Renal pelvis (tissue), 1 donor: ENCODE measurements at regions not wholly inside any gene's neighbourhood (a gene's known extent, or its start where the extent isn't known, plus 50 kb on each side); places are given as distances from the start of the nearest gene placed in this dataset.
"Not testable (repeated sequence)": the region's sequence is repeated elsewhere in the genome, so short reads cannot be mapped to it uniquely, and the experiment has no call there.

Source experiments
- DNase-seq: peaks from one replicate; pipeline ENCODE4 v3.0.0-alpha.2; 2013

GRCh38 chr10:42533866-42534265 is 104.5 kb downstream of the ZNF33B start:
- DNase-seq: not testable (repeated sequence)

GRCh38 chr10:42532996-42533395 is 105.4 kb downstream of the ZNF33B start:
- DNase-seq: no peak

GRCh38 chr10:42523098-42523497 is 115.3 kb downstream of the ZNF33B start:
- DNase-seq: no peak

- no peak for DNase-seq
Measured at GRCh38 chr10:42519761-42520460, 118.5 kb downstream of the ZNF33B start.

GRCh38 chr10:42519079-42519478 is 119.3 kb downstream of the ZNF33B start:
- DNase-seq: no peak

GRCh38 chr10:42513921-42514320 is 124.4 kb downstream of the ZNF33B start:
- no peak for DNase-seq

GRCh38 chr10:42491801-42492200 is 146.6 kb downstream of the ZNF33B start:
- DNase-seq: no peak

- no peak for DNase-seq
Measured at GRCh38 chr10:42491001-42491592, 147.3 kb downstream of the ZNF33B start.

- no peak for DNase-seq
Measured at GRCh38 chr10:42490368-42490767, 148.0 kb downstream of the ZNF33B start.

GRCh38 chr10:42488416-42488815 is 150.0 kb downstream of the ZNF33B start:
- no peak for DNase-seq

GRCh38 chr10:42482411-42482810 is 156.0 kb downstream of the ZNF33B start:
- no peak for DNase-seq

GRCh38 chr10:42479057-42479456 is 159.3 kb downstream of the ZNF33B start:
- no peak for DNase-seq

GRCh38 chr10:42477170-42477569 is 161.2 kb downstream of the ZNF33B start:
- DNase-seq: no peak

- DNase-seq: no peak
Measured at GRCh38 chr10:42476101-42476500, 162.3 kb downstream of the ZNF33B start.

GRCh38 chr10:42475168-42476098 is 162.9 kb downstream of the ZNF33B start:
- DNase-seq: no peak

- DNase-seq: no peak
Measured at GRCh38 chr10:42454313-42454712, 184.1 kb downstream of the ZNF33B start.

GRCh38 chr10:42431095-42431494 is 207.3 kb downstream of the ZNF33B start:
- no peak for DNase-seq

- no peak for DNase-seq
Measured at GRCh38 chr10:42428534-42428933, 209.8 kb downstream of the ZNF33B start.

GRCh38 chr10:42422911-42423310 is 215.5 kb downstream of the ZNF33B start:
- no peak for DNase-seq

GRCh38 chr10:42421812-42422211 is 216.6 kb downstream of the ZNF33B start:
- DNase-seq: no peak

- DNase-seq: no peak
Measured at GRCh38 chr10:42419789-42420188, 218.6 kb downstream of the ZNF33B start.

GRCh38 chr10:42380926-42381547 is 257.3 kb downstream of the ZNF33B start:
- no peak for DNase-seq
